Right forelimb (tissue), 1 donor: ENCODE measurements at regions not wholly inside any gene's neighbourhood (a gene's known extent, or its start where the extent isn't known, plus 50 kb on each side); places are given as distances from the start of the nearest gene placed in this dataset.
"Not testable (repeated sequence)": the region's sequence is repeated elsewhere in the genome, so short reads cannot be mapped to it uniquely, and the experiment has no call there.

ENCODE experiments used
- DNase-seq: peaks from one replicate; pipeline ENCODE4 v3.0.0-alpha.2; 2018

- DNase-seq, result no peak
These were observed 120.9 kb upstream of the TSC22D1 start for GRCh38 chr13:44697058-44697457.

- DNase-seq, result no peak
These were observed 119.4 kb upstream of the TSC22D1 start for GRCh38 chr13:44695520-44695919.

- no peak for DNase-seq
These were observed 118.7 kb upstream of the TSC22D1 start for GRCh38 chr13:44694842-44695241.

GRCh38 chr13:44694291-44694690 is 118.2 kb upstream of the TSC22D1 start:
- no peak for DNase-seq

- DNase-seq, result no peak
These were observed 117.1 kb upstream of the TSC22D1 start for GRCh38 chr13:44693156-44693764.

- DNase-seq, result no peak
These were observed 116.1 kb upstream of the TSC22D1 start for GRCh38 chr13:44692173-44692713.

GRCh38 chr13:44690376-44690775 is 114.2 kb upstream of the TSC22D1 start:
- no peak for DNase-seq

GRCh38 chr13:44688652-44689051 is 112.5 kb upstream of the TSC22D1 start:
- no peak for DNase-seq

- no peak for DNase-seq
These were observed 110.4 kb upstream of the TSC22D1 start for GRCh38 chr13:44686531-44686934.

GRCh38 chr13:44685641-44686040 is 109.5 kb upstream of the TSC22D1 start:
- DNase-seq, result no peak

- not testable (repeated sequence) for DNase-seq
These were observed 106.3 kb upstream of the TSC22D1 start for GRCh38 chr13:44682416-44682815.

GRCh38 chr13:44680746-44681355 is 104.7 kb upstream of the TSC22D1 start:
- no peak for DNase-seq

GRCh38 chr13:44679597-44679996 is 103.5 kb upstream of the TSC22D1 start:
- DNase-seq, result no peak

GRCh38 chr13:44678197-44678596 is 102.1 kb upstream of the TSC22D1 start:
- DNase-seq, result no peak

- no peak for DNase-seq
These were observed 100.4 kb upstream of the TSC22D1 start for GRCh38 chr13:44676534-44676933.

- DNase-seq, result no peak
These were observed 93.4 kb upstream of the TSC22D1 start for GRCh38 chr13:44669534-44669933.

GRCh38 chr13:44668688-44669087 is 92.6 kb upstream of the TSC22D1 start:
- no peak for DNase-seq

- no peak for DNase-seq
These were observed 91.8 kb upstream of the TSC22D1 start for GRCh38 chr13:44667943-44668342.

- not testable (repeated sequence) for DNase-seq
These were observed 90.4 kb upstream of the TSC22D1 start for GRCh38 chr13:44666538-44666937.

GRCh38 chr13:44664308-44664707 is 88.2 kb upstream of the TSC22D1 start:
- no peak for DNase-seq

GRCh38 chr13:44662515-44662914 is 86.4 kb upstream of the TSC22D1 start:
- no peak for DNase-seq

- DNase-seq, result no peak
These were observed 85.8 kb upstream of the TSC22D1 start for GRCh38 chr13:44661936-44662335.

- no peak for DNase-seq
These were observed 83.9 kb upstream of the TSC22D1 start for GRCh38 chr13:44660050-44660449.

- no peak for DNase-seq
These were observed 77.0 kb upstream of the TSC22D1 start for GRCh38 chr13:44652962-44653660.
